ENCODE measurements at regions not wholly inside any gene's neighbourhood (a gene's known extent, or its start where the extent isn't known, plus 50 kb on each side); places are given as distances from the start of the nearest gene placed in this dataset.

DNA sequence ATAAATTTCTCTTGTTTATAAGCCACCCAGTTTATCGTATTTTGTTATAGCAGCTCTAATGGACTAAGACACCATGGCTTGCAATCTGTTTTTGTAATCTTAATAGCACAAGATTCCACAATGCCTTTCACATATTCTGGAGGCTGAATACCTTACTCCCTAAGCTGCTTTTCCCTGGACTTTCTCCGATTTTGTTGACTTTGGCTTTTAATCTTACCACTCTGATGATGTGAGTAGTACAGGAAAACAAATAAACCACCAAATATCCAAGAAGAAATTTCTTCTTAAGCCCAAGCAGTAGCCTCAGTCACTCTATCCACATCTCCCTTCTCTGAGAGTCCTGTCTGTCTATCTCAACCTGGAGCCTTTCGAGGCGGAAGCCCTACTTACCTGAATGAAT is 838.6 kb downstream of the LTN1 start:
- no peak for DNase-seq (ENCODE audit: low spot score)
- CTCF ChIA-PET, result no interaction called here
- TF ChIP-seq, protein P1, sequence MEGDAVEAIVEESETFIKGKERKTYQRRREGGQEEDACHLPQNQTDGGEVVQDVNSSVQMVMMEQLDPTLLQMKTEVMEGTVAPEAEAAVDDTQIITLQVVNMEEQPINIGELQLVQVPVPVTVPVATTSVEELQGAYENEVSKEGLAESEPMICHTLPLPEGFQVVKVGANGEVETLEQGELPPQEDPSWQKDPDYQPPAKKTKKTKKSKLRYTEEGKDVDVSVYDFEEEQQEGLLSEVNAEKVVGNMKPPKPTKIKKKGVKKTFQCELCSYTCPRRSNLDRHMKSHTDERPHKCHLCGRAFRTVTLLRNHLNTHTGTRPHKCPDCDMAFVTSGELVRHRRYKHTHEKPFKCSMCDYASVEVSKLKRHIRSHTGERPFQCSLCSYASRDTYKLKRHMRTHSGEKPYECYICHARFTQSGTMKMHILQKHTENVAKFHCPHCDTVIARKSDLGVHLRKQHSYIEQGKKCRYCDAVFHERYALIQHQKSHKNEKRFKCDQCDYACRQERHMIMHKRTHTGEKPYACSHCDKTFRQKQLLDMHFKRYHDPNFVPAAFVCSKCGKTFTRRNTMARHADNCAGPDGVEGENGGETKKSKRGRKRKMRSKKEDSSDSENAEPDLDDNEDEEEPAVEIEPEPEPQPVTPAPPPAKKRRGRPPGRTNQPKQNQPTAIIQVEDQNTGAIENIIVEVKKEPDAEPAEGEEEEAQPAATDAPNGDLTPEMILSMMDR (conservative IDR thresholded peaks at IDR 0.05; ENCODE audit: low read depth), result no peak
- H3K27ac ChIP-seq, result no peak overlapping the region
- POLR2A ChIA-PET (ENCODE audit: low non-redundant PET), result no interaction called here

DNA sequence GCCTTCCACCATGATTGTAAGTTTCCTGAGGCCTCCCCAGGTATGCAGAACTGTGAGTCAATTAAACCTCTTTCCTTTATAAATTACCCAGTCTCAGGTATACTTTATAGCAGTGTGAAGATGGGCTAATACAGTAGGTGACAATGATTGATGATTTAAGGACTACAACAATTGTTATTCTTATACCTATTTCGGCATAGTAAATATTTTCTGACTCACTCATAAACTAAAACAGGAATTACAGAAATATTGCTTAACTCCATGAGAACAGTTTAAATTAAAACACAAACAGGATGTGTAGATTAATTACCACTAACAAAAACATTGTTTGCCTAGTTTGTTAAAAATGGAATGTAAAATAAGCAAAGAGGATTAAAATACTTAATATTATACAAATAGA is 839.9 kb downstream of the LTN1 start:
- TF ChIP-seq, protein P1 (conservative IDR thresholded peaks at IDR 0.05; ENCODE audit: low read depth), result no peak
- DNase-seq (ENCODE audit: low spot score), result no peak
- ChIA-PET CTCF (no interaction called here), POLR2A (ENCODE audit: low non-redundant PET) (no interaction called here)
- no peak overlapping the region for H3K27ac ChIP-seq

DNA sequence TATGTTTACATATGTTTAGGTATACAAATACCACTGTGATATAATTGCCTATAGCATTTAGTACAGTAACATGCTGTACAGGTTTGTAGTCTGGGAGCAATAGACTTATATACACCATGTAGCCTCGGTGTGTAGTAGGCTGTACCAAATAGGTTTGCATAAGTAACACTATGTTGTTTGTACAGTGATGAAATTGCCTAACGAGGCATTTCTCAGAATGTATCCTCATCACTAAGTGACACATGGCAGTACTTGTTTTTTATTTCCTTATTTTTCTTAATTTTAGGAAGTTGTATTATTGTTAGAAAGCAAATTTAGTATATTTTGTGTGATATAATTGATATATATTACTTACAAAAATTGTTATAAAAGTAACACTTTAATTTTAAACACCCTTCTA is 840.9 kb downstream of the LTN1 start:
- CTCF ChIA-PET, result no interaction called here
- TF ChIP-seq, protein P1 (conservative IDR thresholded peaks at IDR 0.05; ENCODE audit: low read depth), result no peak
- no peak overlapping the region for H3K27ac ChIP-seq
- DNase-seq (ENCODE audit: low spot score), result no peak
- POLR2A ChIA-PET (ENCODE audit: low non-redundant PET), result no interaction called here

DNA sequence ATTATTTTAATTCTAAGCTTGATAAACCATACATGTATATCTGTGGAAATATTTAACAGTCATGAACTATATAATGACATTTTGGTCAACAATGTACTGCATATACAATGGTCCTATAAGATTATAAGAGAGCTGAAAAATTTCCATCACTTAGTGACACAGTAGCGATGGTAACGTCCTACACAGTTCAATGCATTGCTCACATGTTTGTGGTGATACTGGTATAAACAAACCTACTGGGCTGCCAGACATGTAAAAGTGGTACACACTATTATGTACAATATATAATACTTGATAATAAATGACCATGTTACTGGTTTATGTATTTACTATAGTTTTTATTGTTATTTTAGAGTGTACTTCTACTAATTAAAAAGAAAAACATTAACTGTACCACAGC is 841.9 kb downstream of the LTN1 start:
- TF ChIP-seq, protein P1 (conservative IDR thresholded peaks at IDR 0.05; ENCODE audit: low read depth), result no peak
- POLR2A ChIA-PET (ENCODE audit: low non-redundant PET), result no interaction called here
- CTCF ChIA-PET, result no interaction called here
- no peak for DNase-seq (ENCODE audit: low spot score)
- H3K27ac ChIP-seq, result no peak overlapping the region

DNA sequence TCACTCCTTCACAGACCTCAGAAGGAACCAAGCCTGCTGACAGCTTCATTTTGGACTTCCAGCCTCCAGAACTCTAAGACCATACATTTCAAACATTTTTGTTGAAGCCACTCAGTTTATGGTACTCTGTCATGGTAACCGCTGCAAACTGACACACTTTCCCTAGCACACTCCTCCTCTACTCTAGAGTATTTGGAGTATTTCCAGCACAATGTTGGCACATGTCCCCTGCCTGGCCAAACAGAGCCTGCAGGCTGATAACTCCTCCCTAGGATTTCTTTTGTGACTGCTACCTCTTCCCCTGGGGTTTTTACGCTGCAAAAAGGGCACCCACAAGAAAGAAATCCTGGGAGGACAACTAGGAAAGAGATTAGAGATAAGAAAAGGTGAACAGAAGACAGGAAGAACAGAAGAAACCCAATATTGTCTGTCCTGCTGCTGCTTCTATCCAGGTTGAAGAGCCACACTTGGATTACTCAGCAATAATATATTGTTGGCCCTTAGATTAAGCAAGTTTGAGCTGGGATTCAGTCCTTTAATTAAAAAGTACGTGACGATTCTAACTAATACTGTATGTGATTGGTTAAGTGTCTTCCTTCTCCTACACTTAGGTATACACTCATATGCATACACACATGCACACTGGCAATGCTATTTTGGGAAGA is 844.1 kb downstream of the LTN1 start:
- no peak overlapping the region for H3K27ac ChIP-seq
- no peak for DNase-seq (ENCODE audit: low spot score)
- ChIA-PET CTCF (interaction anchor here (0.6 kb wide), 1 partner anchor 631 kb away, joined by 9 read pairs; no protein-coding TSS in a partner anchor), POLR2A (ENCODE audit: low non-redundant PET) (no interaction called here)
- TF ChIP-seq, protein P1 (conservative IDR thresholded peaks at IDR 0.05; ENCODE audit: low read depth), result no peak

DNA sequence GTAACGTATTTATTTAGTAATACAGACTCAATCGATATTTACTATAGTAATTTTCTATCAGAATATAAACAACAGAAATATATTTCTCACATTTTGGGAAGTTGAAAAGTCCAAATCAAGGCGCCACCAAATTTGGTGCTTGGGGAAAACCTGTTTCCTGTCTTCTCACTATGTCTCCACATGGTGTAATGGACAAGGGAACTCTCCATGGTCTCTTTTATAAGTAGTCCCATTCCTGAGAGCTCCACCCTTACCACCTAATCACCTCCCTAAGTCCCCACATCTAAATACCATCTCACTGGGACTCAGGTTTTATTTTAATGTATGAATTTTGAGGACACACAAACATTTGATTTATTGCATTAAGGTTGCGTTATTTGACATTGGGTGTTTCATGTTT is 848.0 kb downstream of the LTN1 start:
- TF ChIP-seq, protein P1 (conservative IDR thresholded peaks at IDR 0.05; ENCODE audit: low read depth), result no peak
- ChIA-PET CTCF (no interaction called here), POLR2A (ENCODE audit: low non-redundant PET) (no interaction called here)
- no peak for DNase-seq (ENCODE audit: low spot score)
- H3K27ac ChIP-seq, result no peak overlapping the region

Data from RWPE1 (cell line).